Activated CD8-positive, alpha-beta T cell treated with anti-CD3 and anti-CD28 coated beads for 36 hours (primary cell): ENCODE measurements at regions not wholly inside any gene's neighbourhood (a gene's known extent, or its start where the extent isn't known, plus 50 kb on each side); places are given as distances from the start of the nearest gene placed in this dataset.

Experiments used
- ATAC-seq: fragments of 200-7000 bp; cut with Tn5 transposase; one replicate; pipeline ENCODE4 v1.10.0; 2021; ENCODE audit warnings: mild to moderate bottlenecking, moderate library complexity
- CTCF ChIA-PET: fragments of 350-600 bp; sonication (Branson Sonifier 250); formaldehyde crosslinking; loops from one replicate; lab custom pipeline; 2021; ENCODE audit warnings: antibody characterized with exemption; lab: Charles Lee
- POLR2A ChIA-PET: fragments of 350-600 bp; sonication (Branson Sonifier 250); formaldehyde crosslinking; loops from one replicate; lab custom pipeline; 2021; ENCODE audit warnings: antibody characterized with exemption; lab: Charles Lee
- DNase-seq: peaks from one replicate; pipeline ENCODE4 v3.0.0-alpha.2; 2020
- H3K27ac Mint-ChIP-seq: one replicate; pipeline ENCODE4 v1.8.0; 2021; ENCODE audit warnings: mild to moderate bottlenecking, mixed read lengths
- H3K27me3 Mint-ChIP-seq: one replicate; pipeline ENCODE4 v1.8.0; 2021; ENCODE audit warnings: mixed read lengths
- H3K36me3 Mint-ChIP-seq: one replicate; pipeline ENCODE4 v1.8.0; 2021; ENCODE audit warnings: low read depth, mixed read lengths
- H3K4me1 Mint-ChIP-seq: one replicate; pipeline ENCODE4 v1.8.0; 2021; ENCODE audit warnings: low read depth, mixed read lengths
- H3K4me3 Mint-ChIP-seq: one replicate; pipeline ENCODE4 v1.8.0; 2021; ENCODE audit warnings: mild to moderate bottlenecking, moderate library complexity, mixed read lengths
- H3K9me3 Mint-ChIP-seq: one replicate; pipeline ENCODE4 v1.8.0; 2021; ENCODE audit warnings: mixed read lengths
- CTCF ChIP-seq: fragments of 200-600 bp; IDR thresholded peaks from one replicate; pipeline ENCODE4 v1.8.0; 2022; ENCODE audit warnings: antibody characterized with exemption, mild to moderate bottlenecking
- intact Hi-C: fragments of 100-400 bp; cut with micrococcal nuclease; formaldehyde crosslinking; loops from one replicate; pipeline ENCODE4 v1.10.0; 2022

GRCh38 chr5:104189031-104189430 lies 626.4 kb upstream of the NUDT12 start:
- TF ChIP-seq CTCF: no peak
- CTCF ChIA-PET: no interaction called here
- H3K4me1 Mint-ChIP-seq: no peaks in the 10 kb centered on the region
- ATAC-seq (no peak), DNase-seq (no peak)
- POLR2A ChIA-PET: no interaction called here
- peaks cover 21% of the 10 kb centered on the region for H3K9me3 Mint-ChIP-seq
- no peaks in the 10 kb centered on the region for H3K27me3 Mint-ChIP-seq
- intact Hi-C loops: loop anchor here (10.0 kb wide), 1 partner anchor 614 kb away; no protein-coding TSS in a partner anchor
- no peaks in the 10 kb centered on the region for H3K36me3 Mint-ChIP-seq
- no peak overlapping the region for H3K27ac Mint-ChIP-seq
- H3K4me3 Mint-ChIP-seq: no peak overlapping the region

DNA sequence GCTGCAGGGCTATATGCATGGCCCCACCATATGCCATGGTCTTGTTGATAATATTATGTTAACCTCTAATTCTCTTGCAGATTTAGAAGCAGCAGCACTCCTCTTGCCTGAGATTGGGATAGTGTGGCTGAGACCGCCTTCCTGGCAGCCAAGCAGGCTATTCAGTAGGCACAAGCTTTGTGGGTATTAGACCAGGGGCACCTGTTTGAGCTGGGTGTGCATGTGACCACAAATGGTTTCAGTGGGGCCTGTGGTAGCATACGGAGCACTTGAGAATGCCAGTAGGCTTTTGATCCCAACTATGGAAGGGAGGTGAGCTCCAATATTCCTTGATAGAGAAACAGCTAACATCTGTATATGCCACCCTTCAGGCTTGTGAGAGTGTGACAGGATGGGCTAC lies 625.1 kb upstream of the NUDT12 start:
- no peak for DNase-seq
- H3K9me3 Mint-ChIP-seq: peaks cover 21% of the 10 kb centered on the region
- POLR2A ChIA-PET: no interaction called here
- no peak overlapping the region for H3K4me3 Mint-ChIP-seq
- no peaks in the 10 kb centered on the region for H3K27me3 Mint-ChIP-seq
- CTCF ChIA-PET: no interaction called here
- H3K27ac Mint-ChIP-seq: no peak overlapping the region
- H3K4me1 Mint-ChIP-seq: no peaks in the 10 kb centered on the region
- ATAC-seq: no peak
- no peaks in the 10 kb centered on the region for H3K36me3 Mint-ChIP-seq
- intact Hi-C loops: loop anchor here (10.0 kb wide), 1 partner anchor 613 kb away; no protein-coding TSS in a partner anchor
- TF ChIP-seq CTCF: no peak

- ATAC-seq (no peak), DNase-seq (no peak)
- no peak for TF ChIP-seq CTCF
- no peaks in the 10 kb centered on the region for H3K36me3 Mint-ChIP-seq
- peaks cover 21% of the 10 kb centered on the region for H3K9me3 Mint-ChIP-seq
- H3K27me3 Mint-ChIP-seq: no peaks in the 10 kb centered on the region
- intact Hi-C loops: loop anchor here (10.0 kb wide), 1 partner anchor 612 kb away; no protein-coding TSS in a partner anchor
- no peak overlapping the region for H3K27ac Mint-ChIP-seq
- H3K4me1 Mint-ChIP-seq: no peaks in the 10 kb centered on the region
- ChIA-PET CTCF (no interaction called here), POLR2A (no interaction called here)
- no peak overlapping the region for H3K4me3 Mint-ChIP-seq
Measured at GRCh38 chr5:104186510-104186909, 623.9 kb upstream of the NUDT12 start.

GRCh38 chr5:104186100-104186499 lies 623.5 kb upstream of the NUDT12 start:
- no peaks in the 10 kb centered on the region for H3K27me3 Mint-ChIP-seq
- no peaks in the 10 kb centered on the region for H3K36me3 Mint-ChIP-seq
- peak; percentile 3 for DNase-seq
- ATAC-seq: no peak
- POLR2A ChIA-PET: no interaction called here
- intact Hi-C loops: loop anchor here (10.0 kb wide), 1 partner anchor 611 kb away; no protein-coding TSS in a partner anchor
- no peak overlapping the region for H3K27ac Mint-ChIP-seq
- CTCF ChIA-PET: no interaction called here
- TF ChIP-seq CTCF: no peak
- H3K4me3 Mint-ChIP-seq: no peak overlapping the region
- H3K4me1 Mint-ChIP-seq: no peaks in the 10 kb centered on the region
- H3K9me3 Mint-ChIP-seq: peaks cover 24% of the 10 kb centered on the region

- Mint-ChIP-seq H3K36me3 (no peaks in the 10 kb centered on the region), H3K4me1 (no peaks in the 10 kb centered on the region), H3K4me3 (no peak overlapping the region), H3K27ac (no peak overlapping the region), H3K27me3 (no peaks in the 10 kb centered on the region), H3K9me3 (peaks cover 35% of the 10 kb centered on the region)
- ATAC-seq (no peak), DNase-seq (no peak)
- intact Hi-C loops: loop anchor here (10.0 kb wide), 1 partner anchor 609 kb away; no protein-coding TSS in a partner anchor
- CTCF ChIA-PET: no interaction called here
- TF ChIP-seq CTCF: no peak
- POLR2A ChIA-PET: no interaction called here
Measured at GRCh38 chr5:104184264-104184663, 621.7 kb upstream of the NUDT12 start.
